ENCODE measurements at regions not wholly inside any gene's neighbourhood (a gene's known extent, or its start where the extent isn't known, plus 50 kb on each side); places are given as distances from the start of the nearest gene placed in this dataset.

GRCh38 chr13:36750046-36750445, 69.0 kb upstream of the RFXAP start:
- Mint-ChIP-seq H3K27me3 (peaks cover 11% of the 10 kb centered on the region), H3K27ac (no peak overlapping the region), H3K4me1 (ENCODE audit: low read depth) (no peaks in the 10 kb centered on the region), H3K9me3 (no peaks in the 10 kb centered on the region), H3K36me3 (no peaks in the 10 kb centered on the region), H3K4me3 (no peak overlapping the region)
- intact Hi-C loops (cut with micrococcal nuclease), result no loop called here
- no peak for DNase-seq
- POLR2A ChIA-PET, result no interaction called here
- CTCF ChIA-PET, result interaction anchor here (0.9 kb wide), 1 partner anchor 14 kb away, joined by 3 read pairs; no protein-coding TSS in a partner anchor

- ChIA-PET POLR2A (no interaction called here), CTCF (interaction anchor here (0.9 kb wide), 1 partner anchor 15 kb away, joined by 3 read pairs; no protein-coding TSS in a partner anchor)
- peaks cover 13% of the 10 kb centered on the region for H3K27me3 Mint-ChIP-seq
- intact Hi-C loops (cut with micrococcal nuclease), result no loop called here
- no peaks in the 10 kb centered on the region for H3K36me3 Mint-ChIP-seq
- no peaks in the 10 kb centered on the region for H3K4me1 Mint-ChIP-seq (ENCODE audit: low read depth)
- H3K27ac Mint-ChIP-seq, result no peak overlapping the region
- H3K9me3 Mint-ChIP-seq, result no peaks in the 10 kb centered on the region
- H3K4me3 Mint-ChIP-seq, result no peak overlapping the region
- DNase-seq, result no peak
These were observed 68.6 kb upstream of the RFXAP start for GRCh38 chr13:36750461-36750860.

GRCh38 chr13:36750946-36751345, 68.1 kb upstream of the RFXAP start:
- H3K36me3 Mint-ChIP-seq, result no peaks in the 10 kb centered on the region
- H3K4me3 Mint-ChIP-seq, result no peak overlapping the region
- CTCF ChIA-PET, result no interaction called here
- H3K9me3 Mint-ChIP-seq, result no peaks in the 10 kb centered on the region
- peaks cover 13% of the 10 kb centered on the region for H3K27me3 Mint-ChIP-seq
- intact Hi-C loops (cut with micrococcal nuclease), result no loop called here
- DNase-seq, result no peak
- H3K4me1 Mint-ChIP-seq (ENCODE audit: low read depth), result no peaks in the 10 kb centered on the region
- no peak overlapping the region for H3K27ac Mint-ChIP-seq
- POLR2A ChIA-PET, result no interaction called here

- Mint-ChIP-seq H3K4me1 (ENCODE audit: low read depth) (no peaks in the 10 kb centered on the region), H3K27ac (no peak overlapping the region), H3K9me3 (no peaks in the 10 kb centered on the region), H3K36me3 (no peaks in the 10 kb centered on the region), H3K4me3 (no peak overlapping the region), H3K27me3 (peaks cover 12% of the 10 kb centered on the region)
- CTCF ChIA-PET, result no interaction called here
- POLR2A ChIA-PET, result no interaction called here
- intact Hi-C loops (cut with micrococcal nuclease), result no loop called here
- DNase-seq, result no peak
These were observed 66.3 kb upstream of the RFXAP start for GRCh38 chr13:36752673-36753072.

GRCh38 chr13:36753176-36753575, 65.8 kb upstream of the RFXAP start:
- POLR2A ChIA-PET, result no interaction called here
- DNase-seq, result no peak
- H3K9me3 Mint-ChIP-seq, result no peaks in the 10 kb centered on the region
- peaks cover 12% of the 10 kb centered on the region for H3K27me3 Mint-ChIP-seq
- H3K4me1 Mint-ChIP-seq (ENCODE audit: low read depth), result no peaks in the 10 kb centered on the region
- H3K27ac Mint-ChIP-seq, result no peak overlapping the region
- CTCF ChIA-PET, result no interaction called here
- H3K4me3 Mint-ChIP-seq, result no peak overlapping the region
- intact Hi-C loops (cut with micrococcal nuclease), result no loop called here
- H3K36me3 Mint-ChIP-seq, result no peaks in the 10 kb centered on the region

GRCh38 chr13:36758345-36758744, 60.7 kb upstream of the RFXAP start:
- no peak overlapping the region for H3K27ac Mint-ChIP-seq
- no peaks in the 10 kb centered on the region for H3K9me3 Mint-ChIP-seq
- no peaks in the 10 kb centered on the region for H3K4me1 Mint-ChIP-seq (ENCODE audit: low read depth)
- ChIA-PET CTCF (no interaction called here), POLR2A (no interaction called here)
- no peak overlapping the region for H3K4me3 Mint-ChIP-seq
- intact Hi-C loops (cut with micrococcal nuclease), result no loop called here
- no peaks in the 10 kb centered on the region for H3K36me3 Mint-ChIP-seq
- DNase-seq, result no peak
- H3K27me3 Mint-ChIP-seq, result peaks cover 14% of the 10 kb centered on the region

GRCh38 chr13:36763126-36763722, 55.8 kb upstream of the RFXAP start:
- DNase-seq, result no peak
- Mint-ChIP-seq H3K4me1 (ENCODE audit: low read depth) (no peaks in the 10 kb centered on the region), H3K36me3 (no peaks in the 10 kb centered on the region), H3K4me3 (no peak overlapping the region), H3K27me3 (peaks cover 8% of the 10 kb centered on the region), H3K27ac (no peak overlapping the region), H3K9me3 (peaks cover 12% of the 10 kb centered on the region)
- ChIA-PET POLR2A (no interaction called here), CTCF (no interaction called here)
- intact Hi-C loops (cut with micrococcal nuclease), result no loop called here

GRCh38 chr13:36764536-36764935, 54.5 kb upstream of the RFXAP start:
- Mint-ChIP-seq H3K27me3 (peaks cover 8% of the 10 kb centered on the region), H3K36me3 (no peaks in the 10 kb centered on the region), H3K4me3 (no peak overlapping the region), H3K9me3 (peaks cover 12% of the 10 kb centered on the region), H3K27ac (no peak overlapping the region), H3K4me1 (ENCODE audit: low read depth) (no peaks in the 10 kb centered on the region)
- CTCF ChIA-PET, result no interaction called here
- no peak for DNase-seq
- POLR2A ChIA-PET, result no interaction called here
- intact Hi-C loops (cut with micrococcal nuclease), result no loop called here

- no peak for DNase-seq
- H3K36me3 Mint-ChIP-seq, result no peaks in the 10 kb centered on the region
- H3K4me1 Mint-ChIP-seq (ENCODE audit: low read depth), result no peaks in the 10 kb centered on the region
- POLR2A ChIA-PET, result no interaction called here
- intact Hi-C loops (cut with micrococcal nuclease), result no loop called here
- CTCF ChIA-PET, result no interaction called here
- H3K27ac Mint-ChIP-seq, result no peak overlapping the region
- no peak overlapping the region for H3K4me3 Mint-ChIP-seq
- peaks cover 12% of the 10 kb centered on the region for H3K9me3 Mint-ChIP-seq
- H3K27me3 Mint-ChIP-seq, result peaks cover 8% of the 10 kb centered on the region
These were observed 54.1 kb upstream of the RFXAP start for GRCh38 chr13:36764957-36765356.

GRCh38 chr13:36766295-36766694, 52.7 kb upstream of the RFXAP start:
- Mint-ChIP-seq H3K4me3 (no peak overlapping the region), H3K27me3 (peaks cover 6% of the 10 kb centered on the region), H3K36me3 (no peaks in the 10 kb centered on the region), H3K4me1 (ENCODE audit: low read depth) (no peaks in the 10 kb centered on the region), H3K9me3 (peaks cover 12% of the 10 kb centered on the region), H3K27ac (no peak overlapping the region)
- intact Hi-C loops (cut with micrococcal nuclease), result no loop called here
- CTCF ChIA-PET, result no interaction called here
- POLR2A ChIA-PET, result no interaction called here
- DNase-seq, result no peak

- H3K9me3 Mint-ChIP-seq, result peaks cover 12% of the 10 kb centered on the region
- no peak overlapping the region for H3K27ac Mint-ChIP-seq
- ChIA-PET CTCF (no interaction called here), POLR2A (no interaction called here)
- peaks cover 8% of the 10 kb centered on the region for H3K27me3 Mint-ChIP-seq
- no peak for DNase-seq
- H3K4me1 Mint-ChIP-seq (ENCODE audit: low read depth), result no peaks in the 10 kb centered on the region
- no peaks in the 10 kb centered on the region for H3K36me3 Mint-ChIP-seq
- H3K4me3 Mint-ChIP-seq, result no peak overlapping the region
- intact Hi-C loops (cut with micrococcal nuclease), result no loop called here
These were observed 51.7 kb upstream of the RFXAP start for GRCh38 chr13:36767276-36767675.

- POLR2A ChIA-PET, result no interaction called here
- no peak overlapping the region for H3K4me3 Mint-ChIP-seq
- intact Hi-C loops (cut with micrococcal nuclease), result no loop called here
- DNase-seq, result no peak
- H3K27me3 Mint-ChIP-seq, result peaks cover 6% of the 10 kb centered on the region
- no peak overlapping the region for H3K27ac Mint-ChIP-seq
- H3K9me3 Mint-ChIP-seq, result peaks cover 12% of the 10 kb centered on the region
- H3K36me3 Mint-ChIP-seq, result no peaks in the 10 kb centered on the region
- CTCF ChIA-PET, result no interaction called here
- no peaks in the 10 kb centered on the region for H3K4me1 Mint-ChIP-seq (ENCODE audit: low read depth)
These were observed 49.9 kb upstream of the RFXAP start for GRCh38 chr13:36769126-36769525.
